NCI-H2081 treated with DMSO at 0.1 percent for 48 hours (cell line): ENCODE measurements at regions not wholly inside any gene's neighbourhood (a gene's known extent, or its start where the extent isn't known, plus 50 kb on each side); places are given as distances from the start of the nearest gene placed in this dataset.

ENCODE experiments used
- DNase-seq: peaks from one replicate; lab custom pipeline; 2025; lab: John Stamatoyannopoulos, UW

DNA sequence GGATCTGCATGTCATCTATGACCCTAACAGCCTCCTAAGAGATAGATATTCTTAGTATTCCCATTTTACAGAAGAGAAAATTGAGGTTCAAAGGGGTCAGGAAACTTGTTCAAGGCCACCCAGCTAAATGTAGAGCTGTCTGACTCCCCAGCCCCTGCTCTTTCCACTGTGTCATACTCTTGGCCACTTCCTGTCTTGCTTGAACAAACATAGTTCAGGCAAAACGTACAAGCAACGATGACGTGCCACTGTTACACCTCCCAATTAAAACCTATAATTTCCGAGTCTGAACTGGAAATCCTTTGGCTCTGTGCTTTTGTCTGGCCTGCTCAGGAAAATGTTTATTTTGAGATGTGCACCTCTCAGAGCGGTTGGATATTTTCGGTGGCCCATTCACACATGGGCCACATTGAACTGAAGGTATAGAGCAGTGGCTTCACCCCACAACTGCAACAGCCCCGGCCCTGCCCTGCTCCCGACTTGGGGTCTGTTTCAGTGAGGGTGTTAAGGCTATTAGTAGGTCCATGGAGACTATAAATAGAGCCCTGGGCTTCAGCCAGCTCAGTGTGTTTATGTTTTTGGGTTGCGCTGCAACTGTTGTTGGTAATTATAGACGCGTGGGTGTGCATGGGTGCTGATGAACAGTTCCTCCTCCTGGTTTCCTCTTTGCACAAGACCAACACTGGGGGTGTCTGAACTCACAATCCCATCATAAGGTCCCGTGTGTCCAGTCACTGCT lies 172.3 kb upstream of the ADO start:
- peak; percentile 10 for DNase-seq

DNA sequence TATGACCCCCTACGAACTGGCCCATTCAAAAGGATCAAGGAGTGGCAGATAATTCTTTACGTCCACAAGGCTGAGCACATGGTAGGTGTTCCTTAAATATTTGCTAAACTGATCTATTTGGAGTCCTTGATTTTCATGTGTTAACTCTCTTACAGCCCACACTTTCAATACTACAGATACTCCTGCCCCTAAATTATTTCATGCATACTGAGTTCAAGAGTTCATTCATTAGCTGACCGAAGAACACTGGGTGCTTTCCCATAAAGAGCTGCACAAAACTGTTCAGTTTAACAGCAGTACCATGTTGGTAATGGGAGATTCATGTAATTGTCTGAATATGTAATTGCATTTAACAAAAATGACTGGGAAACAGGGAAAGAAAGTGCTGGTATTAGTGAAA lies 170.5 kb upstream of the ADO start:
- no peak for DNase-seq

DNA sequence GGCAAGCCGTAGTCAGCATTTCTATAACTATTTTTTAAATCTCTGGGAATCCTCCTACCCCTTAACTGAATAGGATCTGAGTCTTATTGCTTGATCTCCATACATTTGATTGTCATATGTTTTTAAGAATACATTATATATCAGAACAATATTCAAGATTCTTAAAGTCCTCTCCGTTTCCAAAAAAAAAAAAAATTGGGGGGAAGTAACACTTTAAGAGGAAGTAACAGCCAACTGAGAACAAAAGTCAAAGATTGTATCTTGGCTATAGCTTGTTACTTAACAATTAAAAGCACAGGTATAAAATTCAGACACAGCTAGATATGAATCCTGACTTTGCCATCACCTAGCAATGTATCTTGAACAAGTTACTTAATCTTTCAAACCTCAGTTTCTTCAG lies 169.9 kb upstream of the ADO start:
- DNase-seq: no peak

- DNase-seq: no peak
These were observed 169.4 kb upstream of the ADO start for GRCh38 chr10:62635127-62635526.

GRCh38 chr10:62636825-62637248 lies 167.7 kb upstream of the ADO start:
- no peak for DNase-seq

DNA sequence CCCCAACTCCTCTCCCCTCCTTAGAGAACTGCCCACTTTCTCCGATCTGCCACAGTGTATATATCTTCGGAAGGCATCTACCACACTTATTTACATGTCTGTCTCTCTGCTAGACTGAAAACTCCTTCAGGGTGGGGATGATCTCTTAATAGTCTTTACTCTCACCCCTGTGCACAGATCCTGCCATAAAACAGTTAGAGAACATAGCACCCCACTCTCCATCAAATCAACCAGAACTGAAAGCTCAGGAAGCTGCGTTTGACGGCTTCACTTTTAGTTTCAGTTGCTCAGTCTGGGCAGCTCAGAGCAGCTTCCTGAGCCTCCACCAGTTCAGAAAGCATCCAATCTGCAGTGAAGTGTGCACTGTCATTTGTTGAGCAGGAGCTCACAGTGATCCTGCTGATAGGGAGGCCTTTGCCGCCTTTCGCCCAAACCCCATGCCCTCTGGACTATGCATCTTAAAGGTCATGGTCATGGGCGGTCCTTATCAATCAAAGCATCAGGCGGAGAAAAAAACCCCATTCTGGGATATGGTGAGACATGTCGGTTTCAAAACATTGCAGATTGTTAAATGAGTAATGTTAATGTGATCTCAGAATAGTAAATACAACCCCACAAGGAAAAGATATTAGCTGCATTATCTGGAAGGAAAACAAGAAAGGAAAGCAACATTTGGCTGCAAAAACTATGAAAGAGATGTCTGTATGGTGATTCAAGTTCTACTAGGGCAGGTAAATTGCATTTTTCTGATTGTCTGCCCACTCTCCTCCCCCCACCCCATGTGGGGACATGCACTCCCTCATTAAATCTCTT lies 167.1 kb upstream of the ADO start:
- DNase-seq: no peak

GRCh38 chr10:62638062-62638477 lies 166.4 kb upstream of the ADO start:
- DNase-seq: no peak

GRCh38 chr10:62639144-62639543 lies 165.4 kb upstream of the ADO start:
- DNase-seq: no peak

- no peak for DNase-seq
These were observed 164.1 kb upstream of the ADO start for GRCh38 chr10:62640411-62640810.

GRCh38 chr10:62643606-62644587 lies 160.6 kb upstream of the ADO start:
- DNase-seq: no peak

- no peak for DNase-seq
These were observed 157.0 kb upstream of the ADO start for GRCh38 chr10:62647375-62648092.

DNA sequence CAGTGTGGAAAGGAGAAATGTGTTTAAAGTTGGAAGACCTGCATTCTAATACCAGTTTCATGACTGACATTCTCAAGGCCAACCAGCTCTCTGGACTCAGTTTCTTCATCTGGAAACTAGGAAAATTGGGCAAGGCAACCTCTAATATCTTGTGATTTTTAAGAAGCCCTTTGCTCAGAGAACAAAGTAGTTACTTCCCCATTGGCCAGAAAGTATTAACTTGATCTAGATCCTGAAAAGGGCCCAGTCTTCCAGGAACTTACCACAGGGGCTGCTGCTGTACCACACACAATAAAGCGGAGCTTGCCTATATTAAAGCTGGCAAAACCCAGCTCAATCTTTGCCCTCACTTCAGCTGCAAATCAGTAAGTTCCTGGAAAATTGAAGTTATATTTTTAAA lies 155.6 kb upstream of the ADO start:
- no peak for DNase-seq

GRCh38 chr10:62650411-62650810 lies 154.1 kb upstream of the ADO start:
- DNase-seq: no peak

DNA sequence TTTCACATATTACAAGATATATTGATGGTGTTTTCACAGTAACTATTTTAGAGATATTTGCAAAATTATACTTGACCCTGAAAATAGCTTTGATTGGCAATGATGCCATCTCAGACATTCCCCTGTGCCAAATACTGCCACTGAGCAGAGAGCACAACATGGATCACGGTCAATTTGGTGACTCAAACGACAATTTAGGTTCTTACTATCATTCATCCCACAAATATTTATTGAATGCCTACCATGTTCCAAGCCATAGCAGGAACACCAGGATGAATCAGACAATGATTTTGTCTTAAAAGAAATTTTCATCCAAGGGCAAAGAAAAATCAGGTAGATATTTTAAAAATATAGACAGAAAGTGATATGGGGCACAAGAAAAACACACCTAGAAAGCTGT lies 153.2 kb upstream of the ADO start:
- DNase-seq: no peak

GRCh38 chr10:62652114-62652513 lies 152.4 kb upstream of the ADO start:
- DNase-seq: no peak

- no peak for DNase-seq
These were observed 152.0 kb upstream of the ADO start for GRCh38 chr10:62652564-62652963.

GRCh38 chr10:62653254-62653653 lies 151.3 kb upstream of the ADO start:
- no peak for DNase-seq

DNA sequence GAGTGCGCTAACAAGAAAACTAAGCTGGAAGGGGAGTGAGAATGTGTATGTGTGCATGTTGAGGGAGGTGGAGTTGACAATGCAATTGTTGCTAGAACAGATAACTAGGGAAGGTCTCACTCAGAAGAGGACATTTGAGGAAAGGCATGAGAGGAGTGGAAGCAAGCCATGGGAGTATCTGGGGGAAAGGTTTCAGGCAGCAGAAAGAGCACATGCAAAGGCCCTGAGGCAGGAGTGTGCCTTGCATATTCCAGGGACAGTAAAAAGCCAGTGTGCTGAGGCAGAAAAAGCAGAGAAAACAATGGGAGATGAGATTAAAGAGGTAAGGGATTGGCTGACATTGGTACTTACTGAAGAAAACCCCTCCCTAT lies 149.6 kb upstream of the ADO start:
- no peak for DNase-seq

GRCh38 chr10:62655337-62655994 lies 149.1 kb upstream of the ADO start:
- no peak for DNase-seq

GRCh38 chr10:62657244-62657835 lies 147.2 kb upstream of the ADO start:
- DNase-seq: no peak

- no peak for DNase-seq
These were observed 146.0 kb upstream of the ADO start for GRCh38 chr10:62658516-62658915.
